Stomach (tissue), 8 donors: ENCODE measurements at regions not wholly inside any gene's neighbourhood (a gene's known extent, or its start where the extent isn't known, plus 50 kb on each side); places are given as distances from the start of the nearest gene placed in this dataset.

Experiments used
- DNase-seq, 2 donors: peaks; one replicate each; pipeline versions ENCODE4 v3.0.0 to v3.0.0-alpha.2; 2013 to 2019
- H3K27ac ChIP-seq, 5 donors: fragments of 200-600 bp in 4 of 5; sonication (generic) in 4 of 5; one replicate each; pipeline ENCODE4 v1.5.1; 2013 to 2019; ENCODE audit warnings: mild to moderate bottlenecking in 1 of 5, moderate library complexity in 1 of 5
- H3K27me3 ChIP-seq, 3 donors: fragments of 200-600 bp; sonication (generic); one replicate each; pipeline ENCODE4 v1.5.1; 2017 to 2019; ENCODE audit warnings: mixed run types in 1 of 3
- H3K36me3 ChIP-seq, 4 donors: fragments of 200-600 bp; sonication (generic); 1 replicate in 3 of 4; 2 replicates in 1 of 4; pipeline ENCODE4 v1.5.1; 2016 to 2019
- H3K4me1 ChIP-seq, 4 donors: fragments of 200-600 bp; sonication (generic); one replicate each; pipeline ENCODE4 v1.5.1; 2016 to 2019
- H3K4me3 ChIP-seq, 4 donors: fragments of 200-600 bp; sonication (generic) in 3 of 4; one replicate each; pipeline ENCODE4 v1.5.1; 2016 to 2019; ENCODE audit warnings: mild to moderate bottlenecking in 1 of 4
- H3K9me3 ChIP-seq, 4 donors: fragments of 200-600 bp; sonication (generic); one replicate each; pipeline ENCODE4 v1.5.1; 2016 to 2019
- CTCF ChIP-seq, 7 experiments: fragments of 450-650 bp in 4 of 7; fragments of 200-600 bp in 3 of 7; sonication (generic) in 3 of 7; IDR thresholded peaks; one replicate each; pipeline ENCODE4 v1.5.1; 2016 to 2019; ENCODE audit warnings: antibody characterized with exemption in 7 of 7, control low read depth in 2 of 7, mild to moderate bottlenecking in 1 of 7
- EP300 ChIP-seq: sonication (generic); formaldehyde crosslinking; IDR thresholded peaks from one replicate; pipeline ENCODE4 v1.6.1; 2017; ENCODE audit warnings: antibody characterized with exemption
- POLR2A ChIP-seq, 4 donors: fragments of 450-650 bp; IDR thresholded peaks; one replicate each; pipeline ENCODE4 v1.6.1; 2016; ENCODE audit warnings: antibody characterized with exemption in 4 of 4, control low read depth in 2 of 4, mild to moderate bottlenecking in 1 of 4, moderate library complexity in 1 of 4
- POLR2AphosphoS5 ChIP-seq, 3 donors: sonication (generic); formaldehyde crosslinking; IDR thresholded peaks; one replicate each; pipeline ENCODE4 v1.6.1; 2016; ENCODE audit warnings: antibody characterized with exemption in 3 of 3
- WGBS, 5 donors: extraction: QIAGEN DNeasy Blood & Tissue Kit in 3 of 5; methylation state at CpG; one replicate each; pipeline versions ENCODE4 v1.1.5 to v1.1.7; 2013 to 2018; 5-methylcytosine and 5-hydroxymethylcytosine counted together
- intact Hi-C: fragments of 100-400 bp; cut with DNase I; formaldehyde crosslinking; loops from one replicate; pipeline ENCODE4 v1.15.1; 2023; ENCODE audit warnings: low total_unique reads
- donor health status: healthy with polysubstance abuse.
- donor health status: Bipolar disorder and iron deficiency.
- donor health status: healthy.

- 85 to 94% (median 89%) methylated on average over 4 of the region's 4 CpGs for WGBS, 5 donors
- H3K9me3 ChIP-seq: no peaks in the 10 kb centered on the region
- H3K27me3 ChIP-seq: no peaks in the 10 kb centered on the region
- TF ChIP-seq POLR2A (IDR thresholded peaks at IDR 0.05) (no peak), CTCF (IDR thresholded peaks at IDR 0.05) (no peak), EP300 (no peak), POLR2AphosphoS5 (IDR thresholded peaks at IDR 0.05) (no peak)
- no peaks in the 10 kb centered on the region for H3K4me1 ChIP-seq
- no peaks in the 10 kb centered on the region for H3K36me3 ChIP-seq
- no peak for DNase-seq
- no peak overlapping the region for H3K4me3 ChIP-seq
- H3K27ac ChIP-seq: no peak overlapping the region
- intact Hi-C loops: no loop called here
These were observed 261.1 kb downstream of the ADGRG6 start for GRCh38 chr6:142562865-142563264.

GRCh38 chr6:142566628-142567396 is 265.0 kb downstream of the ADGRG6 start:
- no peaks in the 10 kb centered on the region for H3K27me3 ChIP-seq
- H3K9me3 ChIP-seq: no peaks in the 10 kb centered on the region
- H3K27ac ChIP-seq: no peak overlapping the region
- H3K4me3 ChIP-seq: no peak overlapping the region
- 63 to 73% (median 67%) methylated on average over 10 of the region's 10 CpGs for WGBS, 5 donors
- peak; percentile 41 to 79 for DNase-seq
- intact Hi-C loops: no loop called here
- no peaks in the 10 kb centered on the region for H3K36me3 ChIP-seq
- no peak for TF ChIP-seq POLR2A (IDR thresholded peaks at IDR 0.05)
- TF ChIP-seq CTCF (IDR thresholded peaks at IDR 0.05): peak in 5 of 7 experiments; percentile 58 to 78 (median 66)
- no peak for TF ChIP-seq POLR2AphosphoS5 (IDR thresholded peaks at IDR 0.05)
- peaks cover 0 to 32% (median 19%) of the 10 kb centered on the region in 4 donors for H3K4me1 ChIP-seq

- no peak overlapping the region for H3K27ac ChIP-seq
- H3K4me3 ChIP-seq: no peak overlapping the region
- intact Hi-C loops: no loop called here
- peaks cover 0 to 33% (median 19%) of the 10 kb centered on the region in 4 donors for H3K4me1 ChIP-seq
- 47 to 63% (median 54%) methylated on average over 3 of the region's 3 CpGs for WGBS, 5 donors
- no peak for DNase-seq
- H3K36me3 ChIP-seq: no peaks in the 10 kb centered on the region
- no peaks in the 10 kb centered on the region for H3K27me3 ChIP-seq
- H3K9me3 ChIP-seq: no peaks in the 10 kb centered on the region
- TF ChIP-seq CTCF (IDR thresholded peaks at IDR 0.05): no peak
These were observed 265.7 kb downstream of the ADGRG6 start for GRCh38 chr6:142567461-142567860.

- whole genome bisulfite sequencing, 5 donors: 43 to 59% (median 50%) methylated on average over 1 of the region's 1 CpG
- H3K9me3 ChIP-seq: peaks cover 0 to 12% (median 3%) of the 10 kb centered on the region in 4 donors
- no peak overlapping the region for H3K4me3 ChIP-seq
- DNase-seq: peak in 1 of 2 donors; percentile 13
- peak overlapping the region in 1 of 5 donors; percentile 5 for H3K27ac ChIP-seq
- H3K27me3 ChIP-seq: no peaks in the 10 kb centered on the region
- intact Hi-C loops: no loop called here
- peaks cover 0 to 33% (median 19%) of the 10 kb centered on the region in 4 donors for H3K4me1 ChIP-seq
- TF ChIP-seq EP300: no peak
- TF ChIP-seq CTCF (IDR thresholded peaks at IDR 0.05): no peak
- no peak for TF ChIP-seq POLR2AphosphoS5 (IDR thresholded peaks at IDR 0.05)
- TF ChIP-seq POLR2A (IDR thresholded peaks at IDR 0.05): no peak
- H3K36me3 ChIP-seq: no peaks in the 10 kb centered on the region
These were observed 267.2 kb downstream of the ADGRG6 start for GRCh38 chr6:142568857-142569597.
